GM12891 (cell line): ENCODE measurements at regions not wholly inside any gene's neighbourhood (a gene's known extent, or its start where the extent isn't known, plus 50 kb on each side); places are given as distances from the start of the nearest gene placed in this dataset.

Source experiments
- PAX5 ChIP-seq: IDR thresholded peaks from 2 replicates; pipeline ENCODE4 v1.6.1; 2011; ENCODE audit warnings: low read length, moderate library complexity, mild to moderate bottlenecking; ENCODE audit not compliant: insufficient read depth, severe bottlenecking
- POLR2A ChIP-seq: IDR thresholded peaks from 2 replicates; pipeline ENCODE4 v1.6.1; 2011; ENCODE audit warnings: low read depth, low read length, control low read depth
- POLR2AphosphoS5 ChIP-seq: IDR thresholded peaks from 2 replicates; pipeline ENCODE4 v1.6.1; 2011; ENCODE audit warnings: low read depth, low read length, control low read depth
- POU2F2 ChIP-seq: IDR thresholded peaks from 2 replicates; pipeline ENCODE4 v1.6.1; 2011; ENCODE audit warnings: low read depth, mild to moderate bottlenecking, control low read depth, low read length, moderate library complexity
- SPI1 ChIP-seq: IDR thresholded peaks from 2 replicates; pipeline ENCODE4 v1.6.1; 2011; ENCODE audit warnings: low read depth, low read length, control low read depth
- TAF1 ChIP-seq: IDR thresholded peaks from 2 replicates; pipeline ENCODE4 v1.6.1; 2011; ENCODE audit warnings: low read depth, low read length, control low read depth

- TF ChIP-seq POLR2AphosphoS5 (no peak), TAF1 (no peak), POLR2A (no peak), SPI1 (no peak), PAX5 (no peak), POU2F2 (no peak)
Observed at GRCh38 chr7:15857026-15857425, 170.5 kb upstream of the MEOX2 start.
